LNCAP (cell line): ENCODE measurements at regions not wholly inside any gene's neighbourhood (a gene's known extent, or its start where the extent isn't known, plus 50 kb on each side); places are given as distances from the start of the nearest gene placed in this dataset.

Experiments used
- TF ChIP-seq, protein P1 (sequence below): fragments of 450-650 bp; IDR thresholded peaks from 2 replicates; pipeline ENCODE4 v1.5.1; 2017; ENCODE audit warnings: mild to moderate bottlenecking

DNA sequence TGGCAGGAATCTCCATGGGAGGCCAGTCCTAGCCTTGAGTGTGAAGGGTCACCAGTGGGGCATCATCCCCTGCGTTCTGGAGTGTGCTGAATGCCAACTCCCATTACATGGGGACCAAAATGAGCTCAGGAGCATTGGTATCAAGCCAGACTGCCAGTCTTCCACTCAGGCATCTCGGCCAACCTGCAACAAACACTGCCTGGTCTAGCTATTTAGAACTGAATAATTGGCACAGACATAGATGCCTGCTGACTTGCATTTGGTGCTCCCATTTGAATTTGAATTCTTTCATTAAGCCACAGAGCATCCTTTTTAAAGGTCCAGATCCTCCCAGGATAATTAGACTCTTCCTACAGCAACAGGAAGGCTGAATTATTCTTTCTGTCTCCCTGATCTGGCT, 116.6 kb upstream of the ABCA1 start:
- TF ChIP-seq, protein P1, sequence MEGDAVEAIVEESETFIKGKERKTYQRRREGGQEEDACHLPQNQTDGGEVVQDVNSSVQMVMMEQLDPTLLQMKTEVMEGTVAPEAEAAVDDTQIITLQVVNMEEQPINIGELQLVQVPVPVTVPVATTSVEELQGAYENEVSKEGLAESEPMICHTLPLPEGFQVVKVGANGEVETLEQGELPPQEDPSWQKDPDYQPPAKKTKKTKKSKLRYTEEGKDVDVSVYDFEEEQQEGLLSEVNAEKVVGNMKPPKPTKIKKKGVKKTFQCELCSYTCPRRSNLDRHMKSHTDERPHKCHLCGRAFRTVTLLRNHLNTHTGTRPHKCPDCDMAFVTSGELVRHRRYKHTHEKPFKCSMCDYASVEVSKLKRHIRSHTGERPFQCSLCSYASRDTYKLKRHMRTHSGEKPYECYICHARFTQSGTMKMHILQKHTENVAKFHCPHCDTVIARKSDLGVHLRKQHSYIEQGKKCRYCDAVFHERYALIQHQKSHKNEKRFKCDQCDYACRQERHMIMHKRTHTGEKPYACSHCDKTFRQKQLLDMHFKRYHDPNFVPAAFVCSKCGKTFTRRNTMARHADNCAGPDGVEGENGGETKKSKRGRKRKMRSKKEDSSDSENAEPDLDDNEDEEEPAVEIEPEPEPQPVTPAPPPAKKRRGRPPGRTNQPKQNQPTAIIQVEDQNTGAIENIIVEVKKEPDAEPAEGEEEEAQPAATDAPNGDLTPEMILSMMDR: no peak

DNA sequence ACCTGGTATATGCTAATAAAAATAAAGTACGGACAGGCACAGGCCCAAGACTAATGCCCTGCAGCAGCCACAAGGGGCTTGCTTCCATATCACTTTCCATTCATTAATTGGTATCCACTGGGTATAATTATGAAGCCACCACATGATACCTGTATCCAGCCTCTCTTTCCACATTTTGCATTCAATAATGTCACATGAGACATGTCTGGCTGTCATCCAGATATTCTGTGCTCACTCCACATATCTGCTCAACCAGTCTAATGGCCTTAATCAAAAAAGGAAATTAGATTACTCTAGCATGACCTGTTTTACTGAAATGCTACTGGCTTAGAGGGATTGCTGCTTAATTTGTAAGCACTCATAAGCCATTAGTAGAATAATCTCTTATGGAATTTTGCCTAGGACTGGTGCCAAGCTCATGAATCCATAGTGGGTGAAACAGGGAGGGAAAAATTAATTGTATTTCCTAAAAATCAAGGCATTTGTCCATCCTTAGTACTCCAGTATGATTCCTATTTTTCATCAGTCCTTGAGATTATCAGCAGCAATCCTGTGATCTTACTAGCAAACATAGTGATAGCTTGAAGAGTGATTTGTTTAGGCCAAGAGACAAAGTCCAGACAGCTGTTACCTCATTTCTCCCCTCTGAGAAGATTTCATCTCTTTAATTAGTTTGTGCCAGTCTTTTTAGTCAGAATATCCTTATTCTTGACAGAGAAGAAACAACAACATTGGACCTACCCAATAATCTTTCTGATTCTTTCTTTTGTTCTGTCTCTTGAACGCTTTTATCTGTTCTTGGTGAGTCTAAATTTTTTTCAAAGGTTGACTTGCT, 119.2 kb upstream of the ABCA1 start:
- TF ChIP-seq, protein P1: no peak

DNA sequence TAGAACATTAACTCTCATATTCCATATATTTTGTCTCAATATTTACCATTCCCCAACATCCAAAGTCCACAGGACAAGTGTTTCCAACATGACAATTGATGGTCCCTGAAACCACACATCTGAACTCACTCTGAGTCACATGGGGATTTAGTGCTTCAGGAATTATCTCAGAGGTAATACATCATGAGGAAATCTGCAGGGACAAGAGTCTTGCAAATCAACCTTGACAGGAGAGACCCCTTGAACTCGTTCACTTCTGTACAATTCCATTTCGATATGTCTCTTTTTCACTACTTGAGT, 119.7 kb upstream of the ABCA1 start:
- TF ChIP-seq, protein P1: no peak

DNA sequence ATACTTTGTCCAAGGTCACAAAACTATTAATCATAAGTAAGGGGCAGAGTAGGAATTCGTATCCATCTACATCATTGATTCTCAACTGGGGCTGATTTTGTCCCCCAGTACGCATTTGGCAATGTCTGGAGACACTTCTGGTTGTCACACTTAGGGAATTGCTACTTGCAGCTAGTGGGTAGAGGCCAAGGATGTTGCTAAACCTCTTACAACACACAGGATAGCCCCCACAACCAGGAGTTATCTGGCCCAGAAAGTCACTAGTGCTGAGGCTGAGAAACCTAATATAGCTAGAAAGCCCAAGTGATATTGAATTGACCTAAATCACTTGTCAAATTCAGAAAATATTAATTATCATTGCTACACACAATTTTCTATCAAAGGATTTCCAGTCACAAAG, 120.4 kb upstream of the ABCA1 start:
- TF ChIP-seq, protein P1: no peak

DNA sequence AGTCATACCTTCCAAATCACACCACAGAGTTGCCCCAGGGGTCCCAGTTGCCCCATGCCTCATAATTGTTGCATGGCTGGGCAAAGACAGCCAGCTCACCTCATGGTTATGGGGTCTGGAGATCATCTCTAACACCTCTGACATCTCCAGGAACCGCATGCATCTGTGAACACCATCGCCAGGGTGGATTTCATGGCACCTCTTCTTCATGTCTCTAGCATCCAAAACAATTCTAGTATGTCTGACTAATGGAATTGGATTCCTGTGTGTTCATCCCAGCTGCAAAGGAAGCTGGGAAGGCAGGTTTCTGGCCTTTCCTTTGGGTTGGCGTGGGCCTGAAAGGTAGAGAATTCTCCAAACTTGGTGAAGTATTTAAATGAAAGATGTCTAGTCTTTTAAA, 122.3 kb upstream of the ABCA1 start:
- TF ChIP-seq, protein P1: no peak

DNA sequence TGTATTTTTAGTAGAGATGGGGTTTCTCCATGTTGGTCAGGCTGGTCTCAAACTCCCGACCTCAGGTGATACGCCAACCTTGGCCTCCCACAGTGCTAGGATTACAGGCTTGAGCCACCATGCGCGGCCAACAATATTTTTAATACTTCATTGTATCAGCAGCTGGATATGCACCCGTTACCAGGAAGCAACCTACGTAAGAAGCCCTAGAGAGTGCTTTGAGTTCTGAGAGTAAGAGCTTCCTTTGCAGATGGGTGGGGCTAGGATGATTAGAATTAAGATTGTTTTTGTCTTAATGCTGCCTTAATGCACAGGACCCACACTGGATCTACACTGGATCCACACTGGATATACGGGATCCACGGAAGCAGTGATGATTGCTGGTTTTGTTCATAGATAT, 123.9 kb upstream of the ABCA1 start:
- TF ChIP-seq, protein P1: no peak

DNA sequence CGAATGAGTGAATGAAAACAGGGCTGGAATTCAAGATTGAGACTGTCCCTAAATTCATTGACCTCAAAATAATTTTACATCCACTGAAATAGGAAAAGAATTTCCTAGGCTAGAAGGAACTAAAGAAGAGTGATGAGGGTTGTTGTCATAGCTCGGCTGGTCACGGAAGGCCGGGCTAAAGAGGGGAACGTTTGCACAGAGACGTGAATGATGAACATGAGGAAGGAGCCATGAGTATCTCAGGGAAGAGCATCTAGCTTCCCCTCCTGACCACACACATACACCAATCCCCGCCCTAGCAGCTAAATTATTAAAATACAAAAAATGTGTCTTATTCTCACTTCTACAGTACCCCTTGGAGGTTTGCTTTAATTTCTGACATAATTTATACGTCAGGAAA, 124.4 kb upstream of the ABCA1 start:
- TF ChIP-seq, protein P1: no peak

DNA sequence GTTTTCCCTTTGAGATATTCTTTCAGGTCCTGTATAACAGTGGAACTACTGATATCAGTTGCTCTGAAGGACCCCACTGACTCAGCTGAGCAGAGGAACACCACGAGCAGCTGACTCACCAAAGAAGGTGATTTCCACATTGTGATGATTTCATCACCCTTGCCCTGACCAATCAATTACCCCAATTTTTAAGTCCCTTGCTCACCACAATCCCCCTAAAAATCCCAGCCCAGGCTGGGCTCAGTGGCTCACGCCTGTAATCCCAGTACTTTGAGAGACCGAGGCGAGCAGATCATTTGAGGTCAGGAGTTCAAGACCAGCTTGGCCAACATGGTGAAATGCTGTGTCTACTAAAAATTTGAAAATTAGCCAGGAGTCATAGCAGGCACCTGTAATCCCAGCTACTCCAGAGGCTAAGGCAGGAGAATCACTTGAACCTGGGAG, 125.3 kb upstream of the ABCA1 start:
- TF ChIP-seq, protein P1: no peak
